HCT116 (cell line): ENCODE measurements at regions not wholly inside any gene's neighbourhood (a gene's known extent, or its start where the extent isn't known, plus 50 kb on each side); places are given as distances from the start of the nearest gene placed in this dataset.

ENCODE experiments used
- ATAC-seq: fragments of 200-7000 bp; cut with Tn5 transposase; 2 replicates; pipeline ENCODE4 v1.9.1; 2020; ENCODE audit warnings: mild to moderate bottlenecking, moderate library complexity
- BruUV-seq: library from RNA; stranded (reverse); fragments of 400-500 nt; replicated peaks from 2 replicates; lab custom pipeline; 2021; lab: Mats Ljungman, UMichigan
- CTCF ChIA-PET: fragments of 300-600 bp; sonication (Branson Sonifier 250); formaldehyde crosslinking; loops from one replicate; lab custom pipeline; 2021; ENCODE audit warnings: antibody characterized with exemption; lab: Charles Lee
- POLR2A ChIA-PET: fragments of 300-600, 350-600 bp; sonication (Branson Sonifier 250); formaldehyde crosslinking; loops from one replicate; lab custom pipeline; 2021; ENCODE audit warnings: antibody characterized with exemption; lab: Charles Lee
- RAD21 ChIA-PET, 2 experiments: fragments of 300-600 bp; sonication (Branson Sonifier 250); formaldehyde crosslinking; loops; one replicate each; lab custom pipeline; 2023; ENCODE audit warnings: low total read pairs in 2 of 2; ENCODE audit not compliant: uncharacterized antibody in 2 of 2, unreplicated experiment in 2 of 2, low non-redundant PET in 1 of 2; lab: Charles Lee
- DNase-seq: peaks from one replicate; pipeline ENCODE4 v3.0.0-alpha.2; 2010; ENCODE audit warnings: low read depth, low spot score
- H2AFZ ChIP-seq: fragments of 200-600 bp; shearing (Covaris generic), sonication (generic); 2 replicates; pipeline ENCODE4 v1.6.1; 2017; ENCODE audit warnings: low read depth, mixed run types, mixed read lengths, antibody characterized with exemption, low read length; ENCODE audit not compliant: poor library complexity, severe bottlenecking
- H3K27ac ChIP-seq: 2 replicates; pipeline ENCODE4 v1.5.1; 2012; ENCODE audit warnings: low read depth, low read length
- H3K27me3 ChIP-seq: fragments of 200-600 bp; sonication (generic); 2 replicates; pipeline ENCODE4 v1.6.1; 2016; ENCODE audit warnings: mixed run types, low read length, mixed read lengths; ENCODE audit not compliant: insufficient read depth
- H3K36me3 ChIP-seq, 2 experiments: fragments of 200-500 bp in 1 of 2; fragments of 200-600 bp in 1 of 2; sonication (Bioruptor generic) in 1 of 2; sonication (generic) in 1 of 2; 2 replicates each; pipeline versions ENCODE4 v1.5.1 to v1.6.1; 2014 to 2016; ENCODE audit warnings: low read length in 2 of 2, inconsistent platforms in 1 of 2, mixed read lengths in 1 of 2, mixed run types in 1 of 2; ENCODE audit not compliant: insufficient read depth in 2 of 2, control insufficient read depth in 1 of 2
- H3K4me1 ChIP-seq, 2 experiments: fragments of 200-600 bp in 1 of 2; sonication (generic) in 1 of 2; 2 replicates each; pipeline versions ENCODE4 v1.5.1 to v1.6.1; 2012 to 2017; ENCODE audit warnings: low read length in 2 of 2, inconsistent platforms in 1 of 2, mild to moderate bottlenecking in 1 of 2, mixed read lengths in 1 of 2, mixed run types in 1 of 2, moderate library complexity in 1 of 2; ENCODE audit not compliant: insufficient read depth in 2 of 2, control insufficient read depth in 1 of 2
- H3K4me2 ChIP-seq: fragments of 200-600 bp; sonication (generic); 2 replicates; pipeline ENCODE4 v1.6.1; 2017; ENCODE audit warnings: mixed run types, low read length, mixed read lengths
- H3K4me3 ChIP-seq, 2 experiments: fragments of 200-600 bp in 1 of 2; sonication (generic) in 1 of 2; replicated peaks in 1 of 2; 2 replicates each; pipeline ENCODE4 v1.5.1; 2011 to 2016; ENCODE audit warnings: low read length in 2 of 2, control low read depth in 1 of 2, low read depth in 1 of 2, mild to moderate bottlenecking in 1 of 2, mixed read lengths in 1 of 2, mixed run types in 1 of 2
- H3K79me2 ChIP-seq: fragments of 200-600 bp; sonication (generic); 2 replicates; pipeline ENCODE4 v1.6.1; 2017; ENCODE audit warnings: mild to moderate bottlenecking, mixed run types, low read length, moderate library complexity, mixed read lengths; ENCODE audit not compliant: insufficient read depth
- H3K9ac ChIP-seq: fragments of 200-600 bp; sonication (generic); 2 replicates; pipeline ENCODE4 v1.6.1; 2016; ENCODE audit warnings: low read length, mixed read lengths
- H3K9me2 ChIP-seq: fragments of 200-600 bp; sonication (generic), shearing (Covaris generic); 2 replicates; pipeline ENCODE4 v1.6.1; 2017; ENCODE audit warnings: mixed run types, mild to moderate bottlenecking, moderate library complexity; ENCODE audit not compliant: insufficient read depth
- H3K9me3 ChIP-seq, 2 experiments: fragments of 200-500 bp in 1 of 2; fragments of 200-600 bp in 1 of 2; sonication (Bioruptor generic) in 1 of 2; sonication (generic) in 1 of 2; 2 replicates each; pipeline ENCODE4 v1.6.1; 2014 to 2017; ENCODE audit warnings: low read length in 2 of 2, mixed read lengths in 2 of 2, inconsistent platforms in 1 of 2, low read depth in 1 of 2, mild to moderate bottlenecking in 1 of 2, mixed run types in 1 of 2, moderate library complexity in 1 of 2; ENCODE audit not compliant: control insufficient read depth in 1 of 2, insufficient read depth in 1 of 2
- H4K20me1 ChIP-seq: fragments of 200-600 bp; sonication (generic), shearing (Covaris generic); 2 replicates; pipeline ENCODE4 v1.6.1; 2017; ENCODE audit warnings: mixed run types, mild to moderate bottlenecking, moderate library complexity; ENCODE audit not compliant: insufficient read depth
- CBX3 ChIP-seq: IDR thresholded peaks from 2 replicates; pipeline ENCODE4 v1.6.1; 2012; ENCODE audit warnings: low read depth
- EGR1 ChIP-seq: IDR thresholded peaks from 2 replicates; pipeline ENCODE4 v1.6.1; 2012; ENCODE audit warnings: low read depth
- FOSL1 ChIP-seq: IDR thresholded peaks from 2 replicates; pipeline ENCODE4 v1.6.1; 2012; ENCODE audit warnings: low read depth
- POLR2A ChIP-seq: IDR thresholded peaks from 2 replicates; pipeline ENCODE4 v1.7.0; 2011; ENCODE audit warnings: borderline replicate concordance; ENCODE audit not compliant: insufficient read depth, insufficient read length; ENCODE audit errors: extremely low read depth
- POLR2AphosphoS5 ChIP-seq: IDR thresholded peaks from 2 replicates; pipeline ENCODE4 v1.6.1; 2011; ENCODE audit warnings: mild to moderate bottlenecking, low read depth, low read length, moderate library complexity
- RAD21 ChIP-seq: IDR thresholded peaks from 2 replicates; pipeline ENCODE4 v1.6.1; 2012; ENCODE audit warnings: low read depth, mild to moderate bottlenecking
- SRF ChIP-seq: IDR thresholded peaks from 2 replicates; pipeline ENCODE4 v1.6.1; 2012; ENCODE audit warnings: low read depth
- YY1 ChIP-seq: IDR thresholded peaks from 2 replicates; pipeline ENCODE4 v1.6.1; 2011; ENCODE audit warnings: low read length, low read depth, moderate library complexity, mild to moderate bottlenecking; ENCODE audit not compliant: insufficient replicate concordance; ENCODE audit errors: extremely low read depth
- ZNF274 ChIP-seq: fragments of 200-500 bp; sonication (Bioruptor generic); IDR thresholded peaks from 2 replicates; pipeline ENCODE4 v1.6.1; 2014; ENCODE audit warnings: mild to moderate bottlenecking, low read depth, low read length, inconsistent platforms
- intact Hi-C: fragments of 100-400 bp; cut with micrococcal nuclease; formaldehyde crosslinking; loops from 2 replicates; pipeline ENCODE4 v1.10.0; 2022
- TF ChIP-seq, protein P1 (sequence below): IDR thresholded peaks from 2 replicates; pipeline ENCODE4 v1.6.1; 2012
- TF ChIP-seq, protein P2 (sequence below), 3 experiments: fragments of 200-600 bp in 1 of 3; sonication (generic) in 1 of 3; IDR thresholded peaks in 2 of 3; conservative IDR thresholded peaks in 1 of 3; 2 replicates each; pipeline ENCODE4 v1.5.1; 2012 to 2017; ENCODE audit warnings: low read depth in 2 of 3, low read length in 2 of 3, antibody characterized with exemption in 1 of 3, borderline replicate concordance in 1 of 3, control low read depth in 1 of 3, mild to moderate bottlenecking in 1 of 3, mixed read lengths in 1 of 3, mixed run types in 1 of 3, moderate library complexity in 1 of 3; ENCODE audit not compliant: insufficient read depth in 1 of 3
- TF ChIP-seq, protein P3 (sequence below): IDR thresholded peaks from 2 replicates; pipeline ENCODE4 v1.6.1; 2011; ENCODE audit warnings: mild to moderate bottlenecking, low read length, moderate library complexity; ENCODE audit not compliant: insufficient replicate concordance; ENCODE audit errors: extremely low read depth

DNA sequence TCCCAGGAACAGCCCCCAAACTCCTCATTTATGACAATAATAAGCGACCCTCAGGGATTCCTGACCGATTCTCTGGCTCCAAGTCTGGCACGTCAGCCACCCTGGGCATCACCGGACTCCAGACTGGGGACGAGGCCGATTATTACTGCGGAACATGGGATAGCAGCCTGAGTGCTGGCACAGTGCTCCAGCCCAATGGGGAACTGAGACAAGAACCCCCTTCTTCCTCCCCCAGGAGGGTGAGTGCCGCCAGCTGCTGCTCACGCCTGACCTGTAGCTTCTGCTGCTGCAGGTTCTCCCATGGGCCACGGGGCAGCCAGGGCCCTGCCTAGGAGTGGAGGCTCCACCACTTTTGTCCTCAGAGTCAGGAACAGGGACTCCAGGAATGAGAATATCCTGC lies 78.2 kb downstream of the VPREB1 start:
- CTCF ChIA-PET = no interaction called here

More for the DNA sequence above, 78.2 kb downstream of the VPREB1 start:
- H3K79me2 ChIP-seq = no peaks in the 10 kb centered on the region
- BruUV-seq = no TSS peak
- H3K9me3 ChIP-seq = no peaks in the 10 kb centered on the region
- H3K9me2 ChIP-seq = no peaks in the 10 kb centered on the region
- H3K27ac ChIP-seq = no peak overlapping the region
- ATAC-seq (no peak), DNase-seq (no peak)
- H2AFZ ChIP-seq = no peak overlapping the region
- peaks cover 3 to 4% of the 10 kb centered on the region in 2 experiments; a peak in 2 of 4 replicates for H3K36me3 ChIP-seq
- intact Hi-C loops = loop anchor here (5.0 kb wide), 1 partner anchor 115 kb away; no protein-coding TSS in a partner anchor
- POLR2A ChIA-PET = no interaction called here
- no peaks in the 10 kb centered on the region for H3K4me1 ChIP-seq
- RAD21 ChIA-PET = no interaction called here
- H3K27me3 ChIP-seq = no peaks in the 10 kb centered on the region
- no peak overlapping the region for H3K4me3 ChIP-seq
- TF ChIP-seq POLR2A = no peak
- TF ChIP-seq FOSL1 = no peak
- TF ChIP-seq ZNF274 = no peak
- TF ChIP-seq EGR1 = no peak
- no peak for TF ChIP-seq YY1
- TF ChIP-seq, protein P1, sequence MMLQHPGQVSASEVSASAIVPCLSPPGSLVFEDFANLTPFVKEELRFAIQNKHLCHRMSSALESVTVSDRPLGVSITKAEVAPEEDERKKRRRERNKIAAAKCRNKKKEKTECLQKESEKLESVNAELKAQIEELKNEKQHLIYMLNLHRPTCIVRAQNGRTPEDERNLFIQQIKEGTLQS = no peak
- TF ChIP-seq SRF = no peak
- TF ChIP-seq CBX3 = no peak
- no peak for TF ChIP-seq POLR2AphosphoS5
- TF ChIP-seq RAD21 = no peak
- TF ChIP-seq, protein P2, sequence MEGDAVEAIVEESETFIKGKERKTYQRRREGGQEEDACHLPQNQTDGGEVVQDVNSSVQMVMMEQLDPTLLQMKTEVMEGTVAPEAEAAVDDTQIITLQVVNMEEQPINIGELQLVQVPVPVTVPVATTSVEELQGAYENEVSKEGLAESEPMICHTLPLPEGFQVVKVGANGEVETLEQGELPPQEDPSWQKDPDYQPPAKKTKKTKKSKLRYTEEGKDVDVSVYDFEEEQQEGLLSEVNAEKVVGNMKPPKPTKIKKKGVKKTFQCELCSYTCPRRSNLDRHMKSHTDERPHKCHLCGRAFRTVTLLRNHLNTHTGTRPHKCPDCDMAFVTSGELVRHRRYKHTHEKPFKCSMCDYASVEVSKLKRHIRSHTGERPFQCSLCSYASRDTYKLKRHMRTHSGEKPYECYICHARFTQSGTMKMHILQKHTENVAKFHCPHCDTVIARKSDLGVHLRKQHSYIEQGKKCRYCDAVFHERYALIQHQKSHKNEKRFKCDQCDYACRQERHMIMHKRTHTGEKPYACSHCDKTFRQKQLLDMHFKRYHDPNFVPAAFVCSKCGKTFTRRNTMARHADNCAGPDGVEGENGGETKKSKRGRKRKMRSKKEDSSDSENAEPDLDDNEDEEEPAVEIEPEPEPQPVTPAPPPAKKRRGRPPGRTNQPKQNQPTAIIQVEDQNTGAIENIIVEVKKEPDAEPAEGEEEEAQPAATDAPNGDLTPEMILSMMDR (IDR thresholded peaks at IDR 0.05 in 2 of 3, conservative IDR thresholded peaks at IDR 0.05 in 1 of 3; ENCODE audit: borderline replicate concordance in 1 of 3, insufficient read depth in 1 of 3, low read depth in 2 of 3, low read length in 2 of 3) = no peak
- TF ChIP-seq, protein P3, sequence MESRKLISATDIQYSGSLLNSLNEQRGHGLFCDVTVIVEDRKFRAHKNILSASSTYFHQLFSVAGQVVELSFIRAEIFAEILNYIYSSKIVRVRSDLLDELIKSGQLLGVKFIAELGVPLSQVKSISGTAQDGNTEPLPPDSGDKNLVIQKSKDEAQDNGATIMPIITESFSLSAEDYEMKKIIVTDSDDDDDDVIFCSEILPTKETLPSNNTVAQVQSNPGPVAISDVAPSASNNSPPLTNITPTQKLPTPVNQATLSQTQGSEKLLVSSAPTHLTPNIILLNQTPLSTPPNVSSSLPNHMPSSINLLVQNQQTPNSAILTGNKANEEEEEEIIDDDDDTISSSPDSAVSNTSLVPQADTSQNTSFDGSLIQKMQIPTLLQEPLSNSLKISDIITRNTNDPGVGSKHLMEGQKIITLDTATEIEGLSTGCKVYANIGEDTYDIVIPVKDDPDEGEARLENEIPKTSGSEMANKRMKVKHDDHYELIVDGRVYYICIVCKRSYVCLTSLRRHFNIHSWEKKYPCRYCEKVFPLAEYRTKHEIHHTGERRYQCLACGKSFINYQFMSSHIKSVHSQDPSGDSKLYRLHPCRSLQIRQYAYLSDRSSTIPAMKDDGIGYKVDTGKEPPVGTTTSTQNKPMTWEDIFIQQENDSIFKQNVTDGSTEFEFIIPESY = no peak
- H3K9ac ChIP-seq = no peak overlapping the region
- no peaks in the 10 kb centered on the region for H4K20me1 ChIP-seq
- no peak overlapping the region for H3K4me2 ChIP-seq
